ENCODE measurements at regions not wholly inside any gene's neighbourhood (a gene's known extent, or its start where the extent isn't known, plus 50 kb on each side); places are given as distances from the start of the nearest gene placed in this dataset.
"Not testable (repeated sequence)": the region's sequence is repeated elsewhere in the genome, so short reads cannot be mapped to it uniquely, and the experiment has no call there.

DNA sequence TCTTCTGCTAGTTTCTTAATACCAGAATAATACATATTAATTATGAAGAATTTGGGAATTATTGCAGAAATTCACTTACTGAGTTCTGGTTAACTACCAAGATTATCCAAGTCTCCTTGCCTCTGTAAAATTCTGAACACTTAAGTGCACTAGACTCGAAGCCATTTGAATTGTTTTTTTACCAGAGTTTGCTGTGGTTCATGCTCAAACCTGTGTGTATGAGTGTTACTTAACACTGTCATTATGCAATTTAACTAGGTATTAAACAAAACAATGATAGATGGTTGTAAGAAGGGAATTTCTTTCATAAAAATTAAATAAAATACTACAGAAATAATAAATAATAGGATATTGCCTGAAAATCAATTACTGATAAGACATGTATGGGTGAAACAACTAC lies 145.6 kb upstream of the FAT4 start:
- Histone ChIP-seq H3K4me3 (ENCODE audit: low read depth in 1 of 3, low read length in 3 of 3) (no peak overlapping the region), H3K9me3 (ENCODE audit: control insufficient read depth in 2 of 2, insufficient read depth in 1 of 2, low read depth in 1 of 2, low read length in 1 of 2) (no peaks in the 10 kb centered on the region), H3K27me3 (ENCODE audit: control insufficient read depth in 3 of 3, insufficient read depth in 3 of 3, low read length in 3 of 3) (no peaks in the 10 kb centered on the region), H3K4me1 (ENCODE audit: control insufficient read depth in 3 of 3, insufficient read depth in 2 of 3, low read depth in 1 of 3, low read length in 2 of 3) (no peaks in the 10 kb centered on the region), H3K36me3 (ENCODE audit: control insufficient read depth in 3 of 3, insufficient read depth in 2 of 3, low read depth in 1 of 3, low read length in 3 of 3) (no peaks in the 10 kb centered on the region), H3K27ac (ENCODE audit: low read depth in 1 of 3, low read length in 2 of 3) (no peak overlapping the region)
- FAIRE-seq (no peak), DNase-seq (no peak)
- WGBS, 3 donors = 53 to 73% (median 61%) methylated on average over 1 of the region's 1 CpG

DNA sequence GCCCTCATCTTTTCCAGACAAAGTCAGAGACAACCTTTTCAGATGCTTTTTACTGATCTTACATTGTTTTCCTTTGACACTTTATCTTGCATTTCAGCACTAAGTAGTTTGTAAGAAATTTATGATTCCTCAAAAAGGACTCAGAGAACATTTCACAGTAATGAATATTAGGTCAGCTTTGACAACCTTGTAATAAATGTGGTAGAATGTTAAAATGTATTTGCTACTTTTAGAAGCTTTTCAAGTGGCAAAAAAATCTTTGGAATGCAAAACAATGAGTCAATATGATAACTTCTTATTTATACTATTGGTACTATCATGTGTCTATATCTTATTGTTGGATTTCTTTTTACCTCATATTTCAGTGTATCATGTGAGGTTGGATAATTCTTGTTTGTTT lies 146.2 kb upstream of the FAT4 start:
- H3K9me3 ChIP-seq (ENCODE audit: control insufficient read depth in 2 of 2, insufficient read depth in 1 of 2, low read depth in 1 of 2, low read length in 1 of 2) = no peaks in the 10 kb centered on the region
- DNase-seq (no peak), FAIRE-seq (no peak)
- H3K27me3 ChIP-seq (ENCODE audit: control insufficient read depth in 3 of 3, insufficient read depth in 3 of 3, low read length in 3 of 3) = no peaks in the 10 kb centered on the region
- H3K36me3 ChIP-seq (ENCODE audit: control insufficient read depth in 3 of 3, insufficient read depth in 2 of 3, low read depth in 1 of 3, low read length in 3 of 3) = no peaks in the 10 kb centered on the region
- no peak overlapping the region for H3K4me3 ChIP-seq (ENCODE audit: low read depth in 1 of 3, low read length in 3 of 3)
- H3K4me1 ChIP-seq (ENCODE audit: control insufficient read depth in 3 of 3, insufficient read depth in 2 of 3, low read depth in 1 of 3, low read length in 2 of 3) = no peaks in the 10 kb centered on the region
- no peak overlapping the region for H3K27ac ChIP-seq (ENCODE audit: low read depth in 1 of 3, low read length in 2 of 3)

DNA sequence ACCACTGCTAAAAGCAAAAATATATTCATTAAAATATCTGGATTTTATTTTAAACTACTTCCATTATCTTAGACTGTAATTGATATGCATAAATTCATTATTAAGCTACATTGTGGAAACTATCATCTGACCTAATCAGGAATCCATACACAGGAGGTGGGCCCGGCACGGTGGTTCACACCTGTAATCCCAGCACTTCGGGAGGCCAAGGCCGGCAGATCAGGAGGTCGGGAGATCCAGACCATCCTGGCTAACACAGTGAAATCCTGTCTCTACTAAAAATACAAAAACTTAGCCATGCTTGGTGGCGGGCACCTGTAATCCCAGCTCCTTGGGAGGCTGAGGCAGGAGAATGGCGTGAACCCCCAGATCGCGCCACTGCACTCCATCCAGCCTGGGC lies 148.7 kb upstream of the FAT4 start:
- H3K4me1 ChIP-seq (ENCODE audit: control insufficient read depth in 3 of 3, insufficient read depth in 2 of 3, low read depth in 1 of 3, low read length in 2 of 3); H3K27me3 ChIP-seq (ENCODE audit: control insufficient read depth in 3 of 3, insufficient read depth in 3 of 3, low read length in 3 of 3); H3K27ac ChIP-seq (ENCODE audit: low read depth in 1 of 3, low read length in 2 of 3); H3K9me3 ChIP-seq (ENCODE audit: control insufficient read depth in 2 of 2, insufficient read depth in 1 of 2, low read depth in 1 of 2, low read length in 1 of 2); H3K36me3 ChIP-seq (ENCODE audit: control insufficient read depth in 3 of 3, insufficient read depth in 2 of 3, low read depth in 1 of 3, low read length in 3 of 3); DNase-seq; H3K4me3 ChIP-seq (ENCODE audit: low read depth in 1 of 3, low read length in 3 of 3); FAIRE-seq: not testable (repeated sequence)
- WGBS, 3 donors = 93 to 97% (median 94%) methylated on average over 9 of the region's 9 CpGs

DNA sequence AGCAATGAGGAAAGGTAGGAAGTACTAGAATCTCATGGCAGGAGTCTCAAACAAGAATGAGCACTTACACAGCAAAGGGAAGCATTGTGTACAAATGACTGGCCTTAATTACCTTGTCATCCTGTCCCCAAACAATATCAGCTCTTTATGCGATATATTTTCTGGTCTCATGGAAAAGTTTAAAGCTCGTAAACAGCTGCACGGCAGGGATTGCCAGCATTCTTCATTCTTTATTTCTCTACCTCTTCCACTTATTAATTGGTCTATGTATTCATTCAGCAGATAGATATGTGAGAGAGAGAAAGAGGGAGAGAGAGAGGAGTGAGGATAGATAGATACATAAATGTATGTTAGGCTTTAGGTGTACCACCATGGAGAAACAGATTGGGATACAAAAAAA lies 155.8 kb upstream of the FAT4 start:
- 81 to 94% (median 89%) methylated on average over 3 of the region's 3 CpGs for WGBS, 3 donors
- H3K4me3 ChIP-seq (ENCODE audit: low read depth in 1 of 3, low read length in 3 of 3) = no peak overlapping the region
- no peaks in the 10 kb centered on the region for H3K9me3 ChIP-seq (ENCODE audit: control insufficient read depth in 2 of 2, insufficient read depth in 1 of 2, low read depth in 1 of 2, low read length in 1 of 2)
- FAIRE-seq = no peak
- no peak for DNase-seq
- H3K27me3 ChIP-seq (ENCODE audit: control insufficient read depth in 3 of 3, insufficient read depth in 3 of 3, low read length in 3 of 3) = no peaks in the 10 kb centered on the region
- H3K36me3 ChIP-seq (ENCODE audit: control insufficient read depth in 3 of 3, insufficient read depth in 2 of 3, low read depth in 1 of 3, low read length in 3 of 3) = no peaks in the 10 kb centered on the region
- no peaks in the 10 kb centered on the region for H3K4me1 ChIP-seq (ENCODE audit: control insufficient read depth in 3 of 3, insufficient read depth in 2 of 3, low read depth in 1 of 3, low read length in 2 of 3)
- no peak overlapping the region for H3K27ac ChIP-seq (ENCODE audit: low read depth in 1 of 3, low read length in 2 of 3)

DNA sequence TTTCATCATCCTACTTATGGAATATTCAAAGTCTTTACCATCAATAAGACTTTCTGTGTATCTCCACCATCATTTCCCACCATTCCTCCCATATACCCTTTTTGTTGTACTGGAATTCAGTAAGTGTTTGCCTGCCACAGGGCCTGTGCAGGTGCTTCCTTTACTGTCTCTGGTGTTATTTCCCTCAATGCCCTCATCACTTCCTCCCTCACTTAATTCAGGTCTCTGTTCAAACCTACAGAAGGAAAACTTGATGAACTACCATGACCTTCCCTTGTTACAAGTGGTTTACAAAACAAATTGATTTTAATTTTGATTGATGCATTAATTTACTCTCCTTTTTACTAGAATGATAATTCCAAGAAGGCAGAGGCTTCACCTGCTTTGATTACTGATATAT lies 159.5 kb upstream of the FAT4 start:
- no peaks in the 10 kb centered on the region for H3K4me1 ChIP-seq (ENCODE audit: control insufficient read depth in 3 of 3, insufficient read depth in 2 of 3, low read depth in 1 of 3, low read length in 2 of 3)
- no peak for DNase-seq
- H3K27ac ChIP-seq (ENCODE audit: low read depth in 1 of 3, low read length in 2 of 3) = no peak overlapping the region
- H3K9me3 ChIP-seq (ENCODE audit: control insufficient read depth in 2 of 2, insufficient read depth in 1 of 2, low read depth in 1 of 2, low read length in 1 of 2) = peaks cover 0 to 2% of the 10 kb centered on the region in 2 donors
- no peak for FAIRE-seq
- no peaks in the 10 kb centered on the region for H3K36me3 ChIP-seq (ENCODE audit: control insufficient read depth in 3 of 3, insufficient read depth in 2 of 3, low read depth in 1 of 3, low read length in 3 of 3)
- H3K4me3 ChIP-seq (ENCODE audit: low read depth in 1 of 3, low read length in 3 of 3) = no peak overlapping the region
- H3K27me3 ChIP-seq (ENCODE audit: control insufficient read depth in 3 of 3, insufficient read depth in 3 of 3, low read length in 3 of 3) = no peaks in the 10 kb centered on the region

DNA sequence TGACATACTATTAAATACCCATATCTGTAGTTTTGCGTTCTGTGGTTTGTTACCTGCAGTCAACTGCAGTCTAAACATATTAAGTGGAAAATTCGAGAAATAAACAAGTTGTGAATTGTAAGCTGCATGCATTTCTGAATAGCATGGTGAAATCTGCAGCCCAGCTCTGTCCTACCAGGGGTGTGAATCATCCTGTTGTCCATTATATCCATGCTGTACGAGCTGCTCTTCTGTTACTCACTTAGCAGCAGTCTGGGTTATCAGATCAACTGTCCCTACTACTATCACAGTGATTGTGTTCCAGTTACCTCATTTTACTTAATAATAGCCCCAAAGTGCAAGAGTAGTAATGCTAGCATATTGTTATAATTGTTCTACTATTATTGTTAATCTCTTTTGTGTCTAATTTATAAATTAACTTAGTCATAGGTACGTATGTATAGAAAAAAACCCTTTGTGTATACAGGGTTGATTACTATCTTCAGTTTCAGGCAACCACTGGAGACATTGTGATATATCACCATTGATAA lies 173.7 kb upstream of the FAT4 start:
- Histone ChIP-seq H3K27ac (ENCODE audit: low read depth in 1 of 3, low read length in 2 of 3) (no peak overlapping the region), H3K4me1 (ENCODE audit: control insufficient read depth in 3 of 3, insufficient read depth in 2 of 3, low read depth in 1 of 3, low read length in 2 of 3) (no peaks in the 10 kb centered on the region), H3K4me3 (ENCODE audit: low read depth in 1 of 3, low read length in 3 of 3) (no peak overlapping the region), H3K36me3 (ENCODE audit: control insufficient read depth in 3 of 3, insufficient read depth in 2 of 3, low read depth in 1 of 3, low read length in 3 of 3) (no peaks in the 10 kb centered on the region), H3K9me3 (ENCODE audit: control insufficient read depth in 2 of 2, insufficient read depth in 1 of 2, low read depth in 1 of 2, low read length in 1 of 2) (no peaks in the 10 kb centered on the region), H3K27me3 (ENCODE audit: control insufficient read depth in 3 of 3, insufficient read depth in 3 of 3, low read length in 3 of 3) (no peaks in the 10 kb centered on the region)
- DNase-seq (no peak), FAIRE-seq (no peak)
- 59 to 66% (median 65%) methylated on average over 4 of the region's 4 CpGs for WGBS, 3 donors

DNA sequence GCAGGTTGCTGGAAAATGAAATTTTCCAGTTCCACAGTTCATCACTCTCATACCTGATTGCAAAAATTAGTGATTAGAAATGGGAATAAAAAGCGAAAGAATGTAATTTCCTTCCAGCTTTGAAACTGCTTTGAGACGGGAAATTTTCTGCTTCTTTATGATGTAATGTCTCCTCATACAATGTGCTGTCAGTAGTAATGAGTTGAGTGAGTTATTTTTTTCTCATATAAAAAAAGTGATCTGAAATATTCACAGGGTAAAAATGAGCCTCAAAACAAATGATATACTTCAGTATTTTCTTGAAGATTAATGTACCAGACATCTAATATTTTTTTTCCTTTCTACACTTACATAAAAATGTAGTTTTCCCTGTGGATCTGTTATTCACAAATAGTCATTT lies 179.1 kb upstream of the FAT4 start:
- Histone ChIP-seq H3K27ac (ENCODE audit: low read depth in 1 of 3, low read length in 2 of 3) (no peak overlapping the region), H3K36me3 (ENCODE audit: control insufficient read depth in 3 of 3, insufficient read depth in 2 of 3, low read depth in 1 of 3, low read length in 3 of 3) (no peaks in the 10 kb centered on the region), H3K27me3 (ENCODE audit: control insufficient read depth in 3 of 3, insufficient read depth in 3 of 3, low read length in 3 of 3) (no peaks in the 10 kb centered on the region), H3K9me3 (ENCODE audit: control insufficient read depth in 2 of 2, insufficient read depth in 1 of 2, low read depth in 1 of 2, low read length in 1 of 2) (no peaks in the 10 kb centered on the region), H3K4me3 (ENCODE audit: low read depth in 1 of 3, low read length in 3 of 3) (no peak overlapping the region), H3K4me1 (ENCODE audit: control insufficient read depth in 3 of 3, insufficient read depth in 2 of 3, low read depth in 1 of 3, low read length in 2 of 3) (no peaks in the 10 kb centered on the region)
- DNase-seq (no peak), FAIRE-seq (no peak)
- WGBS, 3 donors = 69 to 92% (median 90%) methylated on average over 2 of the region's 2 CpGs

DNA sequence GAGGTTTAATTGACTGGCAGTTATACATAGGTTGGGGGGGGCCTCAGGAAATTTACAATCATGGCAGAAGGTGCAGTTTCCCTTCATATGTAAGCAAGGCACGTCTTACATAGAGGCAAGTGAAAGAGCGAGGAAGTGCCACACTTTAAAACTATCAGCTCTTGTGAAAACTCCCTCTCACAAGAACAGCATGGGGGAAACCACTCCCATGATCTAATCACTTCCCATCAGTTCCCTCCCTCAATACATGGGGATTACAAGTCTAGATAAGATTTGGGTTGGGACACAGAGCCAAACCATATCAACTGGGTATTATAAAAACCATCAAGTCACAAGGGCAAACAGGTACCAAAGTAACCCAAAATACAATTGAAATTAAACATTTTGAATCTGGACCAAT lies 182.0 kb upstream of the FAT4 start:
- Histone ChIP-seq H3K27ac (ENCODE audit: low read depth in 1 of 3, low read length in 2 of 3) (no peak overlapping the region), H3K27me3 (ENCODE audit: control insufficient read depth in 3 of 3, insufficient read depth in 3 of 3, low read length in 3 of 3) (no peaks in the 10 kb centered on the region), H3K4me1 (ENCODE audit: control insufficient read depth in 3 of 3, insufficient read depth in 2 of 3, low read depth in 1 of 3, low read length in 2 of 3) (no peaks in the 10 kb centered on the region), H3K4me3 (ENCODE audit: low read depth in 1 of 3, low read length in 3 of 3) (no peak overlapping the region), H3K9me3 (ENCODE audit: control insufficient read depth in 2 of 2, insufficient read depth in 1 of 2, low read depth in 1 of 2, low read length in 1 of 2) (no peaks in the 10 kb centered on the region), H3K36me3 (ENCODE audit: control insufficient read depth in 3 of 3, insufficient read depth in 2 of 3, low read depth in 1 of 3, low read length in 3 of 3) (no peaks in the 10 kb centered on the region)
- FAIRE-seq = no peak
- WGBS, 3 donors = 67 to 71% (median 69%) methylated on average over 2 of the region's 2 CpGs
- DNase-seq = no peak

DNA sequence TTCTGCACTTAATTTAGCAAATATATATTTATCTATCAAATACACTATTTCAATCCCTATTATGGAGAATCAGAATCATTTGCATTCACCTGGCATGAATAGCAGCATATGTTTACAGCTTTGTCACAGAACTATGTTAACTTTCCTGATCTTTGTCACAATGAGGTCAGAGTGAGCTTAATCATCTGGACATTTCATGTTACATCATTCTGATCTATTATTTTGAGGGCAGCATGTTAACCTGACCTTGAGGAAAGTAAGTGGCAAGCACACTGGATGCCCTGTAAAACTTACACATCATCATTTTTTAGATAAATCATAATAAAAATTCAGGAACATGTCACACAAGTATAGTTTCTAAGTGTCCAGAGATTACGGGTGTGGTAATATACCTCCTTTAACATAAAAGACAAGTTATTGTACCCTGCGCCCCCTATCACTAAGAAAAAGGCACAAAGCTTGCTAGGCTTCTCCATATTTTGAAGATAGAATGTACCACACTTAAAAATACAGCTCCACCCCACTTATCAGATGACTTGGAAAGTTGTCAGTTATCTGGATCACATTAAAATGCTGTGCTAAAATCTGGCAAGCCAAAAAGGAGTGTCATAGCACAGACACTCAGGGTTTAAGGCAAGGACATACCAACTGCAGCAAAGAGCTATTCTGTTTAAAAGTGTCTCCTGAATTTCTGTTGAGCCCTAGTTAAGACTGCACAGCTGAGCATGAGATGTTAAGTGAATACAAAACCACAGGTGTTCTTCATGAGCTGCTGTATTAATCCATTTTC lies 182.7 kb upstream of the FAT4 start:
- no peaks in the 10 kb centered on the region for H3K9me3 ChIP-seq (ENCODE audit: control insufficient read depth in 2 of 2, insufficient read depth in 1 of 2, low read depth in 1 of 2, low read length in 1 of 2)
- H3K27ac ChIP-seq (ENCODE audit: low read depth in 1 of 3, low read length in 2 of 3) = no peak overlapping the region
- no peaks in the 10 kb centered on the region for H3K27me3 ChIP-seq (ENCODE audit: control insufficient read depth in 3 of 3, insufficient read depth in 3 of 3, low read length in 3 of 3)
- 80 to 86% (median 86%) methylated on average over 2 of the region's 2 CpGs for WGBS, 3 donors
- no peak for DNase-seq
- no peak overlapping the region for H3K4me3 ChIP-seq (ENCODE audit: low read depth in 1 of 3, low read length in 3 of 3)
- H3K4me1 ChIP-seq (ENCODE audit: control insufficient read depth in 3 of 3, insufficient read depth in 2 of 3, low read depth in 1 of 3, low read length in 2 of 3) = no peaks in the 10 kb centered on the region
- H3K36me3 ChIP-seq (ENCODE audit: control insufficient read depth in 3 of 3, insufficient read depth in 2 of 3, low read depth in 1 of 3, low read length in 3 of 3) = no peaks in the 10 kb centered on the region
- no peak for FAIRE-seq

Data from small intestine (tissue), 7 donors.